GM13977 (cell line): ENCODE measurements at regions not wholly inside any gene's neighbourhood (a gene's known extent, or its start where the extent isn't known, plus 50 kb on each side); places are given as distances from the start of the nearest gene placed in this dataset.

Experiments used
- DNase-seq: peaks from one replicate; pipeline ENCODE4 v3.0.0; 2012; ENCODE audit warnings: low spot score
- in situ Hi-C: fragments of 300-500 bp; cut with MboI; formaldehyde crosslinking; loops from one replicate; pipeline ENCODE4 v1.12.0; 2022; ENCODE audit warnings: low sequenced_read_pairs, low pct_unique_long_range_greater_than_20kb, mixed read lengths, inconsistent platforms; ENCODE audit not compliant: unreplicated experiment
- TF ChIP-seq, protein P1 (sequence below): IDR thresholded peaks from 2 replicates; pipeline ENCODE4 v1.5.1; 2012; ENCODE audit warnings: mild to moderate bottlenecking, control low read depth; ENCODE audit not compliant: insufficient read depth; ENCODE audit errors: extremely low read depth, missing control alignments

DNA sequence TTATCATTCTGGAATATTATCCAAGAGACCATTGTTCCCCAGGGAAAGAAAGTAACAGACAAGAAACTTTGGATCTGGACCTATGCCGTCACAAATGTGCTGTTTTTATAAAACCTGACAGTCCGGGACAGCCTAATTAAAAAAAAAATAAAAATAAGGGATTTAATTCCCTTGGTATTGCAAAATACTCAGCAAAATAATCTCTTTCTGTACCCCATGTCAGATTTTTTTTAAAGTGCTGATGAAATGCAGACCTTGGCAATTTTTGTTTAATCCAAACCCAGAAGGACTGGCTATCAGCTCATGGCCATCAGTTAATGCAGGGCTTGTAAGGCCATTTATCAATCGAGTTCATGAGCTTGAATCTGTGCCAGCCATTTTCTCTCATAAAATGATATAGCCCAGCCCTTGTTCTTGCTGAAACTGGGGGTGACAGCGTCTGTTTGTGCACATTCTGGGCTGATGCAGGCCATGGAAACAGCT is 162.7 kb upstream of the S1PR3 start:
- no peak for DNase-seq
- TF ChIP-seq, protein P1, sequence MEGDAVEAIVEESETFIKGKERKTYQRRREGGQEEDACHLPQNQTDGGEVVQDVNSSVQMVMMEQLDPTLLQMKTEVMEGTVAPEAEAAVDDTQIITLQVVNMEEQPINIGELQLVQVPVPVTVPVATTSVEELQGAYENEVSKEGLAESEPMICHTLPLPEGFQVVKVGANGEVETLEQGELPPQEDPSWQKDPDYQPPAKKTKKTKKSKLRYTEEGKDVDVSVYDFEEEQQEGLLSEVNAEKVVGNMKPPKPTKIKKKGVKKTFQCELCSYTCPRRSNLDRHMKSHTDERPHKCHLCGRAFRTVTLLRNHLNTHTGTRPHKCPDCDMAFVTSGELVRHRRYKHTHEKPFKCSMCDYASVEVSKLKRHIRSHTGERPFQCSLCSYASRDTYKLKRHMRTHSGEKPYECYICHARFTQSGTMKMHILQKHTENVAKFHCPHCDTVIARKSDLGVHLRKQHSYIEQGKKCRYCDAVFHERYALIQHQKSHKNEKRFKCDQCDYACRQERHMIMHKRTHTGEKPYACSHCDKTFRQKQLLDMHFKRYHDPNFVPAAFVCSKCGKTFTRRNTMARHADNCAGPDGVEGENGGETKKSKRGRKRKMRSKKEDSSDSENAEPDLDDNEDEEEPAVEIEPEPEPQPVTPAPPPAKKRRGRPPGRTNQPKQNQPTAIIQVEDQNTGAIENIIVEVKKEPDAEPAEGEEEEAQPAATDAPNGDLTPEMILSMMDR, result no peak
- in situ Hi-C loops, result no loop called here

DNA sequence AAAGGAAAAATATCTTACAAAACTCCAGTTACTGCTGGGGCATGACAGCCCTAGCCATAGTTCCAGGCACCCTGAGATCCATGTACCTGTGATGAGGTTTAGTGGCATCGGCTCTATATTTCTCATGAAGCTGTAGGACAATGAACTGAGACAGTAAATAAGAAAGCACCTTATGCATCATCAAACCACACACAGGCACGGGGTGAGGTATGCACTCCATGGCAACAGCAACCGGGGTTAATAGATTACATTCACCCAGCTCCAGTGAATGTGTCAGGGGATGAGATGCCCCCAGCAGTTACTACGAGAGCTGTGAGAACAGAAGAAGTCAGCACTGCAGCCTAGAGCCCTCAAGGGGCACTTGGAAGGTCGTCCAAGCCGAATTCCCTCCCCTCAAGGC is 162.0 kb upstream of the S1PR3 start:
- peak; percentile 26 for DNase-seq
- TF ChIP-seq, protein P1, result no peak

DNA sequence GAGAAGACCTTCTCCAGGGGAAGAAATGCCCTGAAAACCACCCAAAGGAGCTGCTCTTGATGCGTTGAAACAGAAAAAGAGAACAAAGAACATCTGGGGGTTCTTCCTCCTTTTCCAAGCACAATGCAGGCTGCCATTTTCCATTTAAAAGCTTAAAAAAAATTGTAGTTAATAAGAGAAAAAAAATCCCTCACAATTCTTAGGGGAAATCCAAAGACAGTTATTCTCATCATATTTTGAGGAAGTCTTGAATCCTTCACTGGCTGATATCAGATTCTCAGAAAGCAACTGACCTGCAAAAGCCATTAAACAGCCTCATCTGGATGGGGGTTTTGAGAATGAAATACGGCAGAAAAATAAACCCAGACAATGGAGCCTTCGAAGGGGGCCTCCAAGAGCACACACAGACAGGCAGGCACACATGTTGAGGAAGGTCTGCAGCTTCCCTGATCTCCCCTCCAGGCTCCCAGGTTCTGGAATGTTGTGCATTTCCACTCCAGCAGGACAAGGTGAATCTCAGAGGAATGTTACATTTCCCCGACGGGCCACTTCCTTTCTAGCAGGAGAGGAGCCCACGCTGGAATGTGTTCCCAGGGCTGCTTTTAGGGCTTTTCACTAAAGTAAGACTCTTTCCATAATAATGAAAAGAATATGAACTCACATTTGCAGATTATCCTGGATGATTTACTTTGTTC is 159.4 kb upstream of the S1PR3 start:
- DNase-seq, result peak; percentile 5
- TF ChIP-seq, protein P1, result no peak
- in situ Hi-C loops, result no loop called here

More for the DNA sequence above, 162.0 kb upstream of the S1PR3 start:
- in situ Hi-C loops, result no loop called here

DNA sequence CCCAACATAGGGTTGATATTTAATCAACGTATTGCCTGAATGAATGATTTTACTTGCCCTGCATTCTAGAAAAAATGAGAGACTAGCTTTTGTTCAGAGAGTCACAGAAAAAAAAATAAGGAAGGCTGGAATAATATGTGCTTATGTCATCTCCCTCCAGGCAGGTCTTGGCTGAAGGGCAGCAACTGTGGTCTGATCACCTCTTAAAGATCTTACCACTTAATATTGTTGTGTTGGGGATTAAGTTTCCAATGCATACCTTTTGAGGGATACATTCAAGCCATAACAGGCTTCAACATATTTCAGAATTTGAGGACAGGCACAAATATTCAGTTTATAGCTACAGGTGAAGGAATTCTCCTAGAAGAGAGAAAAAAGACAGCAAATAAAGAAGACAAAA is 157.3 kb upstream of the S1PR3 start:
- in situ Hi-C loops, result no loop called here
- DNase-seq, result no peak
- TF ChIP-seq, protein P1, result no peak

DNA sequence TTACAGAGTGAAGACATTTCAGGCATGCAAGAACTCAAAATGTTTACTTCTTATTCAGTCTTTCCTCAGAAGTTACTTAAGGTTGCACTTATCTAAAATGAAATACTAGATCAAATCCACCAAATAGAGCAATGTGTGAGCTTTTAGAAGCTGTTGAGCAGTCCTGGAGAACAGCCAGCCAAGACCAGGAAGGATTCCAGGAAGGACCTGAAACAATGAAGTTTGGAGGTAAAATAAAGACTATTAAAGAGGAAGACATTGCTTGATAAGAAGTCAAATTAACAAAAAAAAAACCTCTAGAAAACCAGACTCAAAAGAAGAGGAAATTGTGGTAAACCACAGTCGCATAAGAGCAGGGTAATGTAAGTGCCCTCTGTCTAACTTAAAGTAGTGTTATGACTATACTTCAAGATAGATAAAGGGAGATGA is 156.2 kb upstream of the S1PR3 start:
- in situ Hi-C loops, result no loop called here
- peak; percentile 43 for DNase-seq
- TF ChIP-seq, protein P1, result no peak

DNA sequence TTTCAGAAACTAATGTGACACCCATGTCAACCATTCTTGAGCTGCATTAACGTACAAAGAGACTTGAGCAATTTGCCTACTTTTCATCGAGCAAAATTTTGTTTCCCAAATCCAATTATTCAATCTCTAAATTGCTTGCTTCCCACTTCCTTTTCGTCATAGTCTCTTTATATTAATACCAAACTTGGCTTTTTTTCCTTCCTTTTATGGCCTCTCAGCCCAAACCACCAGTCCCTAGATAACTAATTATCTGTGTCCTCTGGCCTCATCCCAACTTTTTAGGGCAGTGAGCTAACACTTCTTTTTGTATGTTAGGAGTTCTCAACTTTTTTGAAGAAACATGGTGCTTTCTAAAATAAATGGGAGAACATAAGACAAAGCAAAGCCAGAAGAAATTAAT is 155.5 kb upstream of the S1PR3 start:
- in situ Hi-C loops, result no loop called here
- DNase-seq, result no peak
- TF ChIP-seq, protein P1, result no peak
